ENCODE measurements at regions not wholly inside any gene's neighbourhood (a gene's known extent, or its start where the extent isn't known, plus 50 kb on each side); places are given as distances from the start of the nearest gene placed in this dataset.
"Not testable (repeated sequence)": the region's sequence is repeated elsewhere in the genome, so short reads cannot be mapped to it uniquely, and the experiment has no call there.

GRCh38 chr9:129561594-129562281, 59.2 kb downstream of the C9orf50 start:
- DNase-seq, result peak; percentile 18

- no peak for DNase-seq
Observed at GRCh38 chr9:129560881-129561306, 60.0 kb downstream of the C9orf50 start.

- DNase-seq, result no peak
Observed at GRCh38 chr9:129559506-129559881, 61.4 kb downstream of the C9orf50 start.

GRCh38 chr9:129558551-129559505, 62.1 kb downstream of the C9orf50 start:
- no peak for DNase-seq

GRCh38 chr9:129558063-129558550, 62.8 kb downstream of the C9orf50 start:
- no peak for DNase-seq

- DNase-seq, result no peak
Observed at GRCh38 chr9:129557192-129558036, 63.5 kb downstream of the C9orf50 start.

GRCh38 chr9:129556491-129557191, 64.3 kb downstream of the C9orf50 start:
- DNase-seq, result no peak

GRCh38 chr9:129555512-129556215, 65.2 kb downstream of the C9orf50 start:
- no peak for DNase-seq

- DNase-seq, result no peak
Observed at GRCh38 chr9:129554649-129555048, 66.3 kb downstream of the C9orf50 start.

- DNase-seq, result no peak
Observed at GRCh38 chr9:129553277-129553676, 67.6 kb downstream of the C9orf50 start.

GRCh38 chr9:129552064-129552463, 68.8 kb downstream of the C9orf50 start:
- no peak for DNase-seq

GRCh38 chr9:129551393-129551973, 69.4 kb downstream of the C9orf50 start:
- no peak for DNase-seq

- DNase-seq, result not testable (repeated sequence)
Observed at GRCh38 chr9:129550977-129551376, 69.9 kb downstream of the C9orf50 start.

GRCh38 chr9:129550199-129550839, 70.6 kb downstream of the C9orf50 start:
- peak; percentile 18 for DNase-seq

- no peak for DNase-seq
Observed at GRCh38 chr9:129549684-129550083, 71.2 kb downstream of the C9orf50 start.

GRCh38 chr9:129549139-129549538, 71.8 kb downstream of the C9orf50 start:
- DNase-seq, result no peak

GRCh38 chr9:129548571-129549135, 72.2 kb downstream of the C9orf50 start:
- no peak for DNase-seq

- DNase-seq, result no peak
Observed at GRCh38 chr9:129547869-129548570, 72.9 kb downstream of the C9orf50 start.

GRCh38 chr9:129547063-129547462, 73.8 kb downstream of the C9orf50 start:
- DNase-seq, result no peak

GRCh38 chr9:129545876-129546275, 75.0 kb downstream of the C9orf50 start:
- DNase-seq, result not testable (repeated sequence)

Measured in NCI-H2227 treated with DMSO at 0.1 percent for 48 hours (cell line).